Tibial artery (tissue), 4 donors: ENCODE measurements at regions not wholly inside any gene's neighbourhood (a gene's known extent, or its start where the extent isn't known, plus 50 kb on each side); places are given as distances from the start of the nearest gene placed in this dataset.

Experiments used
- DNase-seq, 2 donors: peaks; one replicate each; pipeline ENCODE4 v3.0.0-alpha.2; 2019
- H3K27ac ChIP-seq, 2 donors: fragments of 200-600 bp; sonication (generic) in 1 of 2; 1 replicate in 1 of 2; 2 replicates in 1 of 2; pipeline ENCODE4 v1.5.1; 2018 to 2019; ENCODE audit warnings: mild to moderate bottlenecking in 1 of 2
- H3K27me3 ChIP-seq, 2 donors: fragments of 200-600 bp; sonication (generic) in 1 of 2; one replicate each; pipeline versions ENCODE4 v1.5.1 to v1.6.0; 2016 to 2019
- H3K36me3 ChIP-seq, 3 donors: fragments of 200-600 bp; sonication (generic) in 2 of 3; one replicate each; pipeline ENCODE4 v1.5.1; 2016 to 2019; ENCODE audit warnings: mild to moderate bottlenecking in 2 of 3
- H3K4me1 ChIP-seq, 4 donors: fragments of 200-600 bp; sonication (generic) in 2 of 4; 1 replicate in 3 of 4; 2 replicates in 1 of 4; pipeline ENCODE4 v1.5.1; 2016 to 2019
- H3K4me3 ChIP-seq, 2 donors: fragments of 200-600 bp; sonication (generic) in 1 of 2; 1 replicate in 1 of 2; 2 replicates in 1 of 2; pipeline ENCODE4 v1.5.1; 2018 to 2019; ENCODE audit warnings: mild to moderate bottlenecking in 2 of 2
- H3K9me3 ChIP-seq, 3 donors: fragments of 200-600 bp; sonication (generic) in 1 of 3; one replicate each; pipeline ENCODE4 v1.5.1; 2016 to 2019
- CTCF ChIP-seq, 2 experiments: fragments of 200-600 bp in 1 of 2; fragments of 450-650 bp in 1 of 2; IDR thresholded peaks; one replicate each; pipeline ENCODE4 v1.5.1; 2017 to 2019; ENCODE audit warnings: antibody characterized with exemption in 2 of 2, mild to moderate bottlenecking in 1 of 2, moderate library complexity in 1 of 2
- intact Hi-C: fragments of 100-400 bp; cut with DNase I; formaldehyde crosslinking; loops from one replicate; pipeline ENCODE4 v1.15.0; 2023; ENCODE audit warnings: low total_unique reads

- no peaks in the 10 kb centered on the region for H3K27me3 ChIP-seq
- intact Hi-C loops = no loop called here
Measured at GRCh38 chr1:83017701-83018100, 981.2 kb downstream of the TTLL7 start.

GRCh38 chr1:83017276-83017675 is 981.7 kb downstream of the TTLL7 start:
- H3K36me3 ChIP-seq = no peaks in the 10 kb centered on the region
- no peaks in the 10 kb centered on the region for H3K4me1 ChIP-seq
- H3K4me3 ChIP-seq = no peak overlapping the region
- H3K27ac ChIP-seq = no peak overlapping the region
- H3K9me3 ChIP-seq = peaks cover 0 to 12% (median 0%) of the 10 kb centered on the region in 3 donors
- no peak for TF ChIP-seq CTCF (IDR thresholded peaks at IDR 0.05)
- intact Hi-C loops = no loop called here
- H3K27me3 ChIP-seq = no peaks in the 10 kb centered on the region
- DNase-seq = no peak

More at GRCh38 chr1:83017701-83018100, 981.2 kb downstream of the TTLL7 start:
- DNase-seq = no peak
- H3K36me3 ChIP-seq = no peaks in the 10 kb centered on the region
- TF ChIP-seq CTCF (IDR thresholded peaks at IDR 0.05) = no peak
- H3K9me3 ChIP-seq = peaks cover 0 to 12% (median 0%) of the 10 kb centered on the region in 3 donors
- no peak overlapping the region for H3K4me3 ChIP-seq
- H3K4me1 ChIP-seq = no peaks in the 10 kb centered on the region
- H3K27ac ChIP-seq = no peak overlapping the region

GRCh38 chr1:83016354-83016849 is 982.5 kb downstream of the TTLL7 start:
- Histone ChIP-seq H3K27ac (no peak overlapping the region), H3K9me3 (peaks cover 0 to 12% (median 0%) of the 10 kb centered on the region in 3 donors), H3K4me1 (no peaks in the 10 kb centered on the region), H3K4me3 (no peak overlapping the region), H3K36me3 (no peaks in the 10 kb centered on the region), H3K27me3 (no peaks in the 10 kb centered on the region)
- DNase-seq = no peak
- intact Hi-C loops = no loop called here
- TF ChIP-seq CTCF (IDR thresholded peaks at IDR 0.05) = no peak

- peaks cover 0 to 3% (median 0%) of the 10 kb centered on the region in 3 donors for H3K9me3 ChIP-seq
- H3K4me1 ChIP-seq = no peaks in the 10 kb centered on the region
- no peak for TF ChIP-seq CTCF (IDR thresholded peaks at IDR 0.05)
- H3K36me3 ChIP-seq = no peaks in the 10 kb centered on the region
- intact Hi-C loops = no loop called here
- H3K27me3 ChIP-seq = no peaks in the 10 kb centered on the region
- H3K27ac ChIP-seq = no peak overlapping the region
- no peak overlapping the region for H3K4me3 ChIP-seq
- DNase-seq = no peak
Measured at GRCh38 chr1:83015163-83015562, 983.8 kb downstream of the TTLL7 start.

GRCh38 chr1:83012950-83013349 is 986.0 kb downstream of the TTLL7 start:
- Histone ChIP-seq H3K4me1 (no peaks in the 10 kb centered on the region), H3K36me3 (no peaks in the 10 kb centered on the region), H3K4me3 (no peak overlapping the region), H3K27me3 (no peaks in the 10 kb centered on the region), H3K27ac (no peak overlapping the region), H3K9me3 (no peaks in the 10 kb centered on the region)
- intact Hi-C loops = no loop called here
- TF ChIP-seq CTCF (IDR thresholded peaks at IDR 0.05) = no peak
- DNase-seq = no peak

GRCh38 chr1:83011265-83011664 is 987.7 kb downstream of the TTLL7 start:
- TF ChIP-seq CTCF (IDR thresholded peaks at IDR 0.05) = no peak
- DNase-seq = no peak
- Histone ChIP-seq H3K4me1 (no peaks in the 10 kb centered on the region), H3K4me3 (no peak overlapping the region), H3K27me3 (no peaks in the 10 kb centered on the region), H3K9me3 (no peaks in the 10 kb centered on the region), H3K27ac (no peak overlapping the region), H3K36me3 (no peaks in the 10 kb centered on the region)
- intact Hi-C loops = no loop called here
